Gastroesophageal sphincter (tissue), 3 donors: ENCODE measurements at regions not wholly inside any gene's neighbourhood (a gene's known extent, or its start where the extent isn't known, plus 50 kb on each side); places are given as distances from the start of the nearest gene placed in this dataset.

ENCODE experiments used
- CTCF ChIP-seq, 4 experiments: fragments of 200-600 bp in 2 of 4; fragments of 450-650 bp in 2 of 4; sonication (generic) in 1 of 4; IDR thresholded peaks; one replicate each; pipeline ENCODE4 v1.5.1; 2017 to 2019; ENCODE audit warnings: antibody characterized with exemption in 4 of 4, mild to moderate bottlenecking in 2 of 4, moderate library complexity in 2 of 4
- EP300 ChIP-seq: sonication (generic); formaldehyde crosslinking; IDR thresholded peaks from one replicate; pipeline ENCODE4 v1.6.1; 2017; ENCODE audit warnings: antibody characterized with exemption, mild to moderate bottlenecking
- POLR2AphosphoS5 ChIP-seq: sonication (generic); formaldehyde crosslinking; IDR thresholded peaks from one replicate; pipeline ENCODE4 v1.6.1; 2017; ENCODE audit warnings: antibody characterized with exemption

DNA sequence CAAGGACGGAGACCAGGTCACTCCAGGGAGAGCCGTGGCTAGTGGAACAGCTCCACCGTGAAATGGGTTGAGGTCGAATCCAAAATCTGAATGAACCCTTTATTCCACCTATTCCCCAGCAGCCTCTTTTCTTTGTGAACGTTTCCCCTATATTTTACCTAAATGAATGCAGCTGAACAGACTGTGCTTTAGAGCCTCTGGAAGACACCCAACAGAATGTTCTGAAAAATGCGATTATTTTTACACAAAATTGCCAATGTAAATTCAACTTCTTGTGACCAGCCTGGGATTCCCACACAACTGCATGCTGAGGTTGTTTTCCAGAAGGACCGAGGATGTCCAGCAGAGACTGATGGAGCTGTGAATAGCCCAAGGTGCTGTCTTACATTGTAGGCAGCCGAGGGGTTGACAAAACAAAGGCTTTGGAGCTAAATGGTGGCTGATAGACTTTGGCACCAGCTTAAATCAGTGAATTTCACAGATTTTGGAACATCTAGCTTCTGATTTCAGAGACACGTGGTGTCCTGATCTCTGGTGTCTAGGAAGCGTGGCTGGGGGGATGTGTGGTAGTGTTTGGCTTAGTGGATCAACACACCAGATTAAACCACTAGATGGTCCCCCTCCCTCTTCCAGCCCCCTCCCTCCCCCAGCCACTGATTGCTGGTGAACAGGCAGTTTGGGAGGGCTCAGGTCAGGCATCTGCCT lies 150.4 kb downstream of the ZNF664 start:
- TF ChIP-seq CTCF (IDR thresholded peaks at IDR 0.05) (no peak), POLR2AphosphoS5 (no peak), EP300 (no peak)
